GM12872 (cell line): ENCODE measurements at regions not wholly inside any gene's neighbourhood (a gene's known extent, or its start where the extent isn't known, plus 50 kb on each side); places are given as distances from the start of the nearest gene placed in this dataset.

Source experiments
- TF ChIP-seq, protein P1 (sequence below): IDR thresholded peaks from 3 replicates; pipeline ENCODE4 v1.5.1; 2011; ENCODE audit warnings: low read depth, mild to moderate bottlenecking, low read length, moderate library complexity; ENCODE audit not compliant: insufficient read depth

DNA sequence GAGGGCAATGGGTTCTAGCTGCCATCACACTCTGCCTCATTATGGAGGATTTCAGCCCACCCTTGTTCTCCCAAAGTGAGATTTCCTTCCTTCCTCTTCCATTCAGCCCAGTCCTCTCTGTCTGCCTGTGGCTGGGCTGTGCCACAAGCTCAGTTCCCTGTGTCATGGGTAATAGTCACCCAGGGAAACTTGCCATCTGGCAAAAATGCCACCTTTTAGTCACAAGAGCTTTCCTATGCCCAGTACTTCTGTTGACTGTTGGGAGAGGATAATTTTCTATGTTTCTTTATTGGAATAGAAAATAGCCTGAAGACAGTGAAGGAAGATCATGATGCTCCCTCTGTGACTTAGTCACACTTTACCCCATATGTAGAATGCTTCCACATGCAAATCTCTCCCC, 71.4 kb downstream of the TLR4 start:
- TF ChIP-seq, protein P1, sequence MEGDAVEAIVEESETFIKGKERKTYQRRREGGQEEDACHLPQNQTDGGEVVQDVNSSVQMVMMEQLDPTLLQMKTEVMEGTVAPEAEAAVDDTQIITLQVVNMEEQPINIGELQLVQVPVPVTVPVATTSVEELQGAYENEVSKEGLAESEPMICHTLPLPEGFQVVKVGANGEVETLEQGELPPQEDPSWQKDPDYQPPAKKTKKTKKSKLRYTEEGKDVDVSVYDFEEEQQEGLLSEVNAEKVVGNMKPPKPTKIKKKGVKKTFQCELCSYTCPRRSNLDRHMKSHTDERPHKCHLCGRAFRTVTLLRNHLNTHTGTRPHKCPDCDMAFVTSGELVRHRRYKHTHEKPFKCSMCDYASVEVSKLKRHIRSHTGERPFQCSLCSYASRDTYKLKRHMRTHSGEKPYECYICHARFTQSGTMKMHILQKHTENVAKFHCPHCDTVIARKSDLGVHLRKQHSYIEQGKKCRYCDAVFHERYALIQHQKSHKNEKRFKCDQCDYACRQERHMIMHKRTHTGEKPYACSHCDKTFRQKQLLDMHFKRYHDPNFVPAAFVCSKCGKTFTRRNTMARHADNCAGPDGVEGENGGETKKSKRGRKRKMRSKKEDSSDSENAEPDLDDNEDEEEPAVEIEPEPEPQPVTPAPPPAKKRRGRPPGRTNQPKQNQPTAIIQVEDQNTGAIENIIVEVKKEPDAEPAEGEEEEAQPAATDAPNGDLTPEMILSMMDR, result no peak

DNA sequence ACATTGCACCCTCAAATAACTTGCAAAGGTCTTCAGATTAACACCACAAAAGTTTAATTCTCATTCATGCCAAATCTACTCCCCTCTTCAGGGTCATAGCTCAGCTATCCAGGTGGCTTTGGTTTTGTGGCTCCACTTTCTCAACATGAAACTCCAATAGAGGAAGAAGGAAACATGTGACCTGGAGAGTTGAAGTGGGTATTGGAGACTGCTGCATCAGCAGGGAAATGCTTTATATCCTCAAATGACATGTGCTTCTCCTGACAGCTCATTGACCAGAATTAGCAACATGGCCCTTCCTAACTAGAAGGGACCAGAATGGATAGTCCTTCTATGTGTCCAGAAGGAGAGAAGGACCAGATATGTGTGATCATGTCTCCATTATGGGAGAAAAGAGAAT, 73.6 kb downstream of the TLR4 start:
- TF ChIP-seq, protein P1, result no peak

DNA sequence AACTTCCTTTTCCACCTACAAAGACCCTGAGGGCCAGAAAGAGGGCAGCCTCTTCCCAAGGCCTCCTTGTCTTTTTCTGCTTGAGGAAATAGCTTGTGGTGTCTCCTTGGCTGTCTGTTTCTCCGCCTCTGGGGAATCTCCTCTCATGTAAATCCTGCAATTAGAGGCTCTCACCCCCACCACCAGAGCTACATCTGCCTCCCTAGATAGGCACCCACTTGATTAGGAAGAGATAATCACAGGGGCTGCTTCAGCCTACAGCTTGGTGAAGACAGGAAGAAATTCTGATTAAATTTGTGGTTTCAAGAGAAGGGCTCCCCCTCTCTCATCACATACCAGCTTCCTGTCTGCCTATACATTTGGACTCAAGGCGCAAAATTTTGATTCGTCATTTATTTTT, 75.6 kb downstream of the TLR4 start:
- TF ChIP-seq, protein P1, result no peak

DNA sequence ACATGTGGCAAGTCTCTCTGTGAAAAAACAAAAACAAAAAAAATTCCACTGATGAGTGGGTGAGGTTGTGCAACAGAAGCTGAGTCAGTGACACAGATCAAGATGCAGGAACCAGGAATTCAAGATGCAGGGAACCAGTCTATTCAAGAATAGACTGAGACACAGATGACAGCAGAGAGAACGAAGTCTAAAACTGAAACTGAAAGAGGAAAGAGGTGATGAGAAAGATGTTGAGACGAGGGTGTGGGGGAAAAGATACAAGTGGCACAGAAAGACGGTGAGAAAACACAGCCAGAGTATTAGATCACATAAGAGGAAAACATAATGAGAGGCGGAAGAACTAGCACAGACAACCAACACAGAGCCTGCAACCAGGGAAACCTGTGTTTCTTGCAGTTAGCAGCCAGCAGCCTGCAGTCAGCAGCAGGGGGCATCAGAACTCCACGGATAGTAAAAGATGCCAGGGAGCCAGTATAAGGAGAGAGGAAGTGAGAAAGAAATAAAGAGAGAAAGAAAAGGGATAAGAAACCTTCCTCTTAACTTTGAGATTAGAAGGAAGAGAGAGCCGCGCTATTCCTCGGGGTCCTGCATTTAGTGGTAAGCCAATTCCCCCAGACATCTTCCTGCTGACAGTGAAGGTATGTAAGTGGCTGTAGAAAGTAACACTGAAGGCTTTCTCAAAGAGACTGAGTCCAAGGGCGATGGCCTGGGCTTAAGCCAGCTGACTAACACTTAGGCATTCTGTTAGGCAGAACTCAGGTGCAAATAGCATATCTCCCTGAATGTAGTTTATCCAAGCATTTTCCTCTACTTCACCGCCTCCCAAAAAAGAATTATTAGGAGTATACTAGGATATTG, 79.0 kb downstream of the TLR4 start:
- TF ChIP-seq, protein P1, result peak; percentile 75

DNA sequence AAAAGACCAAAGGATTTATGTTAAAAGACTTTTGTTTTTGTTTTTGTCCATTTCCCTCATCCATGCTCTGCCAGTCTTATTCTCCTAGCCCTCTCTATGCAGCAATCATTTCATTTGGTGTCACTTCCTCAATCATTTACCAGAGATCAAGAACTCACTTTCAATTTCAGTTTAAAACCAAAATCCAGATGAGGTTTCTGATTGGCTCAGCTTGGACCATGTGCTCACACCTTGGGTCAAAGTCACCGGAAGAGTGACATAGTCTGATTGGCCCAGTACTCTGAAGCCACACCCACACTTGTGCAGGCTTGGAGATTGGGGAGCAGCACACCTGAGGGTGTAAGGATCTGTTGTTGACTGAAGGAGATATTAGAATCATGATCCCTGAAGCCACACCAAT, 79.6 kb downstream of the TLR4 start:
- TF ChIP-seq, protein P1, result no peak

DNA sequence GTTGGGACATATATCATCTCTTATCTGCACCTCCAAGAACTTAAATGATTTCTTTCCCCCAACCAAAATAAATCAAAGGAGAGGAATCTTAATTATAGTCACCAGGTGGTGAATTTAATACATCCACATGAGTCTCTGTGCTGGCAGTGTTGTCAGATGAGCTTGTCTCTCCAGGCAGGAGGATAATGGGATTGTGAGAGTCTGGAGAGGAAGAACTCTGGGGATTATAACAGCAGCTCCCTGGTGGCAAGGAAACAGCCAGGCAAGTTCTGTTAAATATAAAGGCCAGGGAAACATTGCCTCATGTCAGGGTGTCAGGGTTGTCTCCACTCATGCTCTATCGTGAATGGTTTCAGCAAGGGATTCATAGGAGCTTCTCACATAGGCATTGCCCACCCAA, 80.8 kb downstream of the TLR4 start:
- TF ChIP-seq, protein P1, result no peak

DNA sequence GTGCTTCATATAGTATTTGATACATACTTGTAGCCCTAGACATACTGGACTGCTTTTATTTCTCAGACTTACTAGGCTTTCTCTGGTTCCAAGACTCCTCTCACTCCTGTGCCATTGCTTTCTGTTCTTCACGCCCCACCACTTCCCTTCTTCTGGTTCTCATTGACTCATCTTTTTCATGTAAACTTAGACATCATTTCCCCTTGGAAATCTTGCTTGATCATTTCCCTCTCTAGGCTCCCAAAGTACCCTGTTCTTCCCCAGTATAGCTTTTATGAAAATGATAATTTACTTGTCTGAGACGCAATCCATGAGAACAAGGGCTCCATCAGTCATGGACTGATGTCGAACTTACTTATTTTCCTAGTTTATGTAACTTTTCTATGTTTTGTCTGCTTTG, 83.5 kb downstream of the TLR4 start:
- TF ChIP-seq, protein P1, result no peak
